RPMI7951 (cell line): ENCODE measurements at regions not wholly inside any gene's neighbourhood (a gene's known extent, or its start where the extent isn't known, plus 50 kb on each side); places are given as distances from the start of the nearest gene placed in this dataset.

Experiments
- DNase-seq: peaks from one replicate; pipeline ENCODE4 v3.0.0-alpha.2; 2012; ENCODE audit warnings: low read depth

GRCh38 chr1:47629201-47629600, 191.4 kb downstream of the FOXD2 start:
- DNase-seq, result no peak

- no peak for DNase-seq
These were observed 192.5 kb downstream of the FOXD2 start for GRCh38 chr1:47630346-47630745.

GRCh38 chr1:47631411-47631995, 193.7 kb downstream of the FOXD2 start:
- no peak for DNase-seq

- DNase-seq, result no peak
These were observed 197.3 kb downstream of the FOXD2 start for GRCh38 chr1:47635111-47635510.

- no peak for DNase-seq
These were observed 197.8 kb downstream of the FOXD2 start for GRCh38 chr1:47635597-47635996.

- DNase-seq, result no peak
These were observed 199.4 kb downstream of the FOXD2 start for GRCh38 chr1:47637111-47637685.

- no peak for DNase-seq
These were observed 200.4 kb downstream of the FOXD2 start for GRCh38 chr1:47638240-47638639.

- DNase-seq, result no peak
These were observed 200.9 kb downstream of the FOXD2 start for GRCh38 chr1:47638713-47639112.

- no peak for DNase-seq
These were observed 205.7 kb downstream of the FOXD2 start for GRCh38 chr1:47643306-47644211.

GRCh38 chr1:47644212-47644573, 206.3 kb downstream of the FOXD2 start:
- no peak for DNase-seq

GRCh38 chr1:47645151-47645550, 207.3 kb downstream of the FOXD2 start:
- DNase-seq, result no peak

- DNase-seq, result peak; percentile 16
These were observed 208.8 kb downstream of the FOXD2 start for GRCh38 chr1:47646676-47647075.

- no peak for DNase-seq
These were observed 209.5 kb downstream of the FOXD2 start for GRCh38 chr1:47647327-47647845.

- DNase-seq, result peak; percentile 87
These were observed 212.4 kb downstream of the FOXD2 start for GRCh38 chr1:47650205-47650604.

- no peak for DNase-seq
These were observed 212.8 kb downstream of the FOXD2 start for GRCh38 chr1:47650611-47651010.

- DNase-seq, result no peak
These were observed 213.7 kb downstream of the FOXD2 start for GRCh38 chr1:47651311-47652089.

GRCh38 chr1:47655521-47656300, 217.9 kb downstream of the FOXD2 start:
- no peak for DNase-seq

GRCh38 chr1:47656719-47657685, 219.2 kb downstream of the FOXD2 start:
- no peak for DNase-seq

- DNase-seq, result no peak
These were observed 220.5 kb downstream of the FOXD2 start for GRCh38 chr1:47658161-47658920.
